SU-DHL-6 (cell line): ENCODE measurements at regions not wholly inside any gene's neighbourhood (a gene's known extent, or its start where the extent isn't known, plus 50 kb on each side); places are given as distances from the start of the nearest gene placed in this dataset.

Experiments
- H2AFZ ChIP-seq: fragments of 200-600 bp; sonication (generic); 2 replicates; pipeline ENCODE4 v1.6.1; 2014; ENCODE audit warnings: low read depth, mild to moderate bottlenecking, moderate library complexity, mixed read lengths, antibody characterized with exemption, low read length; ENCODE audit not compliant: severe bottlenecking
- H3F3A ChIP-seq: fragments of 200-600 bp; shearing (Covaris generic); 2 replicates; pipeline ENCODE4 v1.6.0; 2016; ENCODE audit warnings: antibody characterized with exemption, mild to moderate bottlenecking; ENCODE audit not compliant: insufficient read depth
- H3K27ac ChIP-seq: fragments of 200-600 bp; sonication (generic); 2 replicates; pipeline ENCODE4 v1.5.1; 2016; ENCODE audit warnings: low read depth, mild to moderate bottlenecking, low read length, moderate library complexity, mixed read lengths
- H3K27me3 ChIP-seq: fragments of 200-600 bp; sonication (generic), shearing (Covaris generic); 2 replicates; pipeline ENCODE4 v1.6.0; 2014; ENCODE audit warnings: mild to moderate bottlenecking, low read length
- H3K36me3 ChIP-seq: fragments of 200-600 bp; sonication (generic); 2 replicates; pipeline ENCODE4 v1.6.1; 2014; ENCODE audit warnings: mild to moderate bottlenecking, low read length, mixed read lengths
- H3K4me2 ChIP-seq: fragments of 300-600, 200-600 bp; shearing (Covaris generic), sonication (generic); 2 replicates; pipeline ENCODE4 v1.6.0; 2014; ENCODE audit warnings: low read length, low read depth, mild to moderate bottlenecking; ENCODE audit not compliant: poor library complexity, severe bottlenecking
- H3K4me3 ChIP-seq: fragments of 200-600 bp; sonication (generic); 2 replicates; pipeline ENCODE4 v1.5.1; 2014; ENCODE audit warnings: antibody characterized with exemption, low read length, mild to moderate bottlenecking, mixed read lengths; ENCODE audit not compliant: insufficient read depth, poor library complexity, severe bottlenecking
- H3K79me2 ChIP-seq: fragments of 200-600 bp; sonication (generic); 2 replicates; pipeline ENCODE4 v1.6.1; 2014; ENCODE audit warnings: mild to moderate bottlenecking, low read length, moderate library complexity; ENCODE audit not compliant: insufficient read depth
- H3K9ac ChIP-seq: fragments of 200-600 bp; sonication (generic); 2 replicates; pipeline ENCODE4 v1.7.0; 2014; ENCODE audit warnings: mild to moderate bottlenecking, low read length
- H3K9me2 ChIP-seq: fragments of 200-600 bp; sonication (generic); replicated peaks from 2 replicates; pipeline ENCODE4 v1.6.1; 2014; ENCODE audit warnings: low read length; ENCODE audit not compliant: insufficient read depth
- H3K9me3 ChIP-seq: fragments of 200-600 bp; sonication (generic); 2 replicates; pipeline ENCODE4 v1.6.1; 2014; ENCODE audit warnings: low read length, mixed read lengths; ENCODE audit not compliant: insufficient read depth
- H4K20me1 ChIP-seq: fragments of 200-600 bp; sonication (generic); 2 replicates; pipeline ENCODE4 v1.6.1; 2014; ENCODE audit warnings: low read depth, mild to moderate bottlenecking, antibody characterized with exemption, low read length, moderate library complexity, mixed read lengths
- CTCF ChIP-seq: fragments of 200-600 bp; sonication (generic); IDR thresholded peaks from one replicate; pipeline ENCODE4 v1.5.1; 2017; ENCODE audit warnings: antibody characterized with exemption, mild to moderate bottlenecking, low read length, moderate library complexity; ENCODE audit not compliant: insufficient read depth, poor library complexity, severe bottlenecking
- EZH2phosphoT487 ChIP-seq: fragments of 200-600 bp; sonication (generic), shearing (Covaris generic); conservative IDR thresholded peaks from 2 replicates; pipeline ENCODE4 v1.6.1; 2018; ENCODE audit warnings: mild to moderate bottlenecking, antibody characterized with exemption, low read length, moderate library complexity, mixed read lengths

DNA sequence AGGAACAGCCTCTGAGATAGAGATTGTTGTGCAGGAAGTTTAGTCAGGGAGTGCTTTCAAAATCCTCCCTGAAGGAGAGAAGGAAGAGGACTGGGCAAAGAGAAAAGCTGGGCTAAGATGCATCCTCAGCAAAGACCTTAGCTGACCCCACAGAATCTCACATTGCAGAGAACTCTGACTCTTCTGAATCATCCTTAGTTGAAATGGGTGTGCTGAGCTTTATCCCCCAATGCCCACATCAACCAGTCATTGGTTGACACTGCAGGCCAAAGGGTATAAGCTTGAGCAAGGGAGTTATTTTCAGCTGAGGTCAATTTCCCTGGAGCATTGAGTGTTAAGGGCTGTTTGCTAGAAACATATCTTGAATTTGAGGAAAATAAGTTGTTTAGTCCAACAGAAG, 732.2 kb downstream of the CBLN4 start:
- Histone ChIP-seq H3K27me3 (no peaks in the 10 kb centered on the region), H4K20me1 (no peaks in the 10 kb centered on the region), H3K9me3 (no peaks in the 10 kb centered on the region), H3K79me2 (no peaks in the 10 kb centered on the region), H3K27ac (no peak overlapping the region), H2AFZ (no peak overlapping the region), H3K4me3 (no peak overlapping the region), H3K9ac (no peak overlapping the region), H3F3A (no peaks in the 10 kb centered on the region), H3K4me2 (no peak overlapping the region), H3K9me2 (no peaks in the 10 kb centered on the region), H3K36me3 (no peaks in the 10 kb centered on the region)
- TF ChIP-seq EZH2phosphoT487: no peak
- TF ChIP-seq CTCF: no peak

DNA sequence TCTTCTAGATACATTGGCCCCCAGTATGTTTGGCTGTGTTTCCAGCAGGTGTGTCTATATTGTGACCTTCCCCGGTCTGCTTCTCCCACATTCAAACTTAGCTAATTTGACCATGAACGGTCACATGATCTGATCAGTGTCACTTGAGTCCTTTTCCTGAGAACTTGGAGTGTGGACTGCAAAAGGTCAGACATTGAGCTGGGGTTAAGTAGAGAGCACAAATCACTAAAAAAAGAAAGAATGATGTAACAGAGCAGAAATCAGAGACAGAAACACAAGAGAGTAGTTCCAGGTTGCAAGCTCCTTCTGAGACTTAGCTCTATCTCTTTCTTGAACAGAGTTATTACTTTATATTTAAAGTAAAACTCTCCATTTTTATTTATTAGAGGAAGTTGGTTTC, 733.9 kb downstream of the CBLN4 start:
- Histone ChIP-seq H3K9me2 (no peaks in the 10 kb centered on the region), H3K79me2 (no peaks in the 10 kb centered on the region), H3K9me3 (no peaks in the 10 kb centered on the region), H3K27me3 (no peaks in the 10 kb centered on the region), H3K27ac (no peak overlapping the region), H2AFZ (no peak overlapping the region), H3K36me3 (no peaks in the 10 kb centered on the region), H3K4me2 (no peak overlapping the region), H3K4me3 (no peak overlapping the region), H4K20me1 (no peaks in the 10 kb centered on the region), H3F3A (no peaks in the 10 kb centered on the region), H3K9ac (no peak overlapping the region)
- no peak for TF ChIP-seq EZH2phosphoT487
- no peak for TF ChIP-seq CTCF

- no peak overlapping the region for H3K9ac ChIP-seq
- no peaks in the 10 kb centered on the region for H3K79me2 ChIP-seq
- no peak overlapping the region for H2AFZ ChIP-seq
- no peak overlapping the region for H3K27ac ChIP-seq
- no peaks in the 10 kb centered on the region for H3K9me2 ChIP-seq
- no peaks in the 10 kb centered on the region for H3F3A ChIP-seq
- TF ChIP-seq CTCF: no peak
- no peak for TF ChIP-seq EZH2phosphoT487
- H3K4me3 ChIP-seq: no peak overlapping the region
- no peaks in the 10 kb centered on the region for H3K36me3 ChIP-seq
- H3K27me3 ChIP-seq: no peaks in the 10 kb centered on the region
- H3K9me3 ChIP-seq: no peaks in the 10 kb centered on the region
- no peak overlapping the region for H3K4me2 ChIP-seq
- no peaks in the 10 kb centered on the region for H4K20me1 ChIP-seq
These were observed 735.4 kb downstream of the CBLN4 start for GRCh38 chr20:55269913-55270312.

- Histone ChIP-seq H3K9ac (no peak overlapping the region), H3K79me2 (no peaks in the 10 kb centered on the region), H3K4me2 (no peak overlapping the region), H3K9me2 (no peaks in the 10 kb centered on the region), H4K20me1 (no peaks in the 10 kb centered on the region), H3K27ac (no peak overlapping the region), H3K9me3 (no peaks in the 10 kb centered on the region), H3K4me3 (no peak overlapping the region), H3F3A (no peaks in the 10 kb centered on the region), H3K27me3 (no peaks in the 10 kb centered on the region), H2AFZ (no peak overlapping the region), H3K36me3 (no peaks in the 10 kb centered on the region)
- TF ChIP-seq CTCF: no peak
- TF ChIP-seq EZH2phosphoT487: no peak
These were observed 739.0 kb downstream of the CBLN4 start for GRCh38 chr20:55266361-55266760.
